LNCaP clone FGC (cell line): ENCODE measurements at regions not wholly inside any gene's neighbourhood (a gene's known extent, or its start where the extent isn't known, plus 50 kb on each side); places are given as distances from the start of the nearest gene placed in this dataset.

ENCODE experiments used
- DNase-seq: peaks from one replicate; pipeline ENCODE4 v3.0.0-alpha.2; 2011; ENCODE audit warnings: low read depth
- H3K4me3 ChIP-seq: 2 replicates; pipeline ENCODE4 v1.5.1; 2011; ENCODE audit warnings: mild to moderate bottlenecking, low read depth, low read length, control low read depth
- CTCF ChIP-seq: IDR thresholded peaks from 2 replicates; pipeline ENCODE4 v1.5.1; 2012; ENCODE audit warnings: mild to moderate bottlenecking; ENCODE audit not compliant: control insufficient read depth, insufficient read depth; ENCODE audit errors: extremely low read depth

- DNase-seq, result peak; percentile 83
- no peak for TF ChIP-seq CTCF
- no peak overlapping the region for H3K4me3 ChIP-seq
Observed at GRCh38 chr4:45663003-45663402, 460.9 kb downstream of the GABRG1 start.

- TF ChIP-seq CTCF, result no peak
- DNase-seq, result no peak
- no peak overlapping the region for H3K4me3 ChIP-seq
Observed at GRCh38 chr4:45661893-45662292, 462.0 kb downstream of the GABRG1 start.

- H3K4me3 ChIP-seq, result no peak overlapping the region
- TF ChIP-seq CTCF, result no peak
- DNase-seq, result no peak
Observed at GRCh38 chr4:45650545-45650944, 473.3 kb downstream of the GABRG1 start.

DNA sequence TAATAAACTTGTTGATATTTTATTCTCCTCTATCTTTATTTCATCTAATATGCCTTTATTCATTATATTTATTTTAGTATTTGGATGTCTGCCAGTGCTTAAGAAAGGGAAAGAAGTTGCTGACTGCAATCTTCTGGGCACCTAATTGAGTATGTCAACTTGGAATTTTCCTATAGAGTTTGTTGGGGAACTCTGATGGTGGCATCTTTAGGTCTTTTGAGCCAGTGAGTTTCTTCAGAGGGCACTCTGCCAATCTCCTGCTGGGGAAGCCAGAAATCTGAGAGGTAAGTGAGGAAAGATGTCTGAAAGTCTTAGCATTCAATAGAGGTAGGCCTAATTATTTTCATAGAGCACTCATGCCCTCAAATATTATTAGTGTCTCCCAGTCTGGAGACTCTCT lies 475.0 kb downstream of the GABRG1 start:
- no peak overlapping the region for H3K4me3 ChIP-seq
- DNase-seq, result peak; percentile 85
- no peak for TF ChIP-seq CTCF

GRCh38 chr4:45647823-45648222 lies 476.0 kb downstream of the GABRG1 start:
- no peak overlapping the region for H3K4me3 ChIP-seq
- no peak for DNase-seq
- TF ChIP-seq CTCF, result no peak

DNA sequence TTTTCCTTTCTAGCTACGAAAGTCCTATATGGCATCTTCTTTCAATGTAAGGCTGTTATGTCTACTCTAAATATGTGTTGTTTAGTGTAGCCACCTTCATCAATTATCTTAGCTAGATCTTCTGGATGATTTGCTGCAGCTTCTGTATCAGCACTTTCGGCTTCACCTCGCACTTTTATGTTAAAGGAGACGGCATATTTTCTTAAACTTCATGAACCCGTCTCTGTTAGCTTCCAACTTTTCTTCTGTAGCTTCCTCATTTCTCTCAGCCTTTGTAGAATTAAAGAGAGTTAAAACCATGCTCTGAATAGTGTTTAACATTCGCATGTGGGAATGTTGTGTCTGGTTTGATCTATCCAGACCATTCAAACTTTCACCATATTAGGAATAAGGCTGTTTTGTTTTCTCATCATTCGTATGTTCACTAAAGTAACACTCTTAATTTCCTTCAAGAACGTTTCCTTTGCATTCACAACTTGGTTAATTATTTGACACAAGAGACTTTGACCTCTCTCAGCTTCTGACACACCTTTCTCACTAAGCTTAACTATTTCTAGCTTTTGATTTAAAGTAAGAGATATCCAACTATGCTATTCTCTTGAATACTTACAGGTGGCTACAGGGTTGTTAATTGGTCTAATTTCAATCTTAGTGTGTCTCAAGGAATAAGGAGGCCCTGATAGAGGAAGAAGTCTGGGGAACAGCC lies 476.8 kb downstream of the GABRG1 start:
- H3K4me3 ChIP-seq, result no peak overlapping the region
- DNase-seq, result no peak
- TF ChIP-seq CTCF, result no peak

DNA sequence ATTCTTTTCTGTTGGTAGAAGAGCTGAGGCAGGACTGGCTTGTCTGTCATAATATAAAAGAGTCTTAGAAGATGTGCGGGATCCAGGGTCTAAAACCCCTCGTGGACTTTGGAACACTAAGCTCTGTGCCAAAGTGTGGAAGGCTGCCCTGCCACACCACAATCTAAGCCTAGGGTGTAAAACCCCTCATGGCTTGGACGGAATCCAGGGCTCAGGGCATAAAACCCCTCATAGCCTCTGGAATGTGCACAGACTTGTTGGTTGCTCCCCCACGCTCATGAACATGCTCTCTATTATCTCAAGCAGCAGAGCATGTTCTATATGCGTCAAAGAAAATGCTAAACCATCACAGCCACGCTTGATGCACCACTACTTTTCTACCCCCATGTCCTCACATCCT lies 483.6 kb downstream of the GABRG1 start:
- no peak for TF ChIP-seq CTCF
- DNase-seq, result no peak
- no peak overlapping the region for H3K4me3 ChIP-seq
